ENCODE measurements at regions not wholly inside any gene's neighbourhood (a gene's known extent, or its start where the extent isn't known, plus 50 kb on each side); places are given as distances from the start of the nearest gene placed in this dataset.

- no peak for TF ChIP-seq CTCF (IDR thresholded peaks at IDR 0.05)
- Histone ChIP-seq H3K36me3 (no peaks in the 10 kb centered on the region), H3K27me3 (no peaks in the 10 kb centered on the region), H3K4me3 (no peak overlapping the region), H3K4me1 (peaks cover 0 to 5% of the 10 kb centered on the region in 2 donors), H3K27ac (no peak overlapping the region), H3K9me3 (no peaks in the 10 kb centered on the region)
- no peak for DNase-seq (ENCODE audit: low spot score in 2 of 2)
- intact Hi-C loops (cut with DNase I): loop anchor here (10.0 kb wide), 1 partner anchor 415 kb away; the partner anchor contains the start of gene TMEM164
Measured at GRCh38 chrX:110419512-110419911, 60.9 kb downstream of the RTL9 start.

GRCh38 chrX:110420771-110421499 is 62.3 kb downstream of the RTL9 start:
- intact Hi-C loops (cut with DNase I): no loop called here
- Histone ChIP-seq H3K9me3 (no peaks in the 10 kb centered on the region), H3K27me3 (no peaks in the 10 kb centered on the region), H3K4me1 (peaks cover 0 to 3% of the 10 kb centered on the region in 2 donors), H3K27ac (no peak overlapping the region), H3K36me3 (no peaks in the 10 kb centered on the region), H3K4me3 (no peak overlapping the region)
- no peak for DNase-seq (ENCODE audit: low spot score in 2 of 2)
- TF ChIP-seq CTCF (IDR thresholded peaks at IDR 0.05): no peak

GRCh38 chrX:110421500-110422455 is 63.1 kb downstream of the RTL9 start:
- Histone ChIP-seq H3K27me3 (no peaks in the 10 kb centered on the region), H3K27ac (no peak overlapping the region), H3K36me3 (no peaks in the 10 kb centered on the region), H3K4me1 (no peaks in the 10 kb centered on the region), H3K4me3 (no peak overlapping the region), H3K9me3 (no peaks in the 10 kb centered on the region)
- intact Hi-C loops (cut with DNase I): no loop called here
- no peak for DNase-seq (ENCODE audit: low spot score in 2 of 2)
- TF ChIP-seq CTCF (IDR thresholded peaks at IDR 0.05): no peak

- H3K27me3 ChIP-seq: no peaks in the 10 kb centered on the region
- no peak overlapping the region for H3K4me3 ChIP-seq
- H3K27ac ChIP-seq: no peak overlapping the region
- no peaks in the 10 kb centered on the region for H3K9me3 ChIP-seq
- no peak for DNase-seq (ENCODE audit: low spot score in 2 of 2)
- H3K4me1 ChIP-seq: no peaks in the 10 kb centered on the region
- TF ChIP-seq CTCF (IDR thresholded peaks at IDR 0.05): no peak
- H3K36me3 ChIP-seq: no peaks in the 10 kb centered on the region
- intact Hi-C loops (cut with DNase I): no loop called here
Measured at GRCh38 chrX:110425222-110426154, 66.8 kb downstream of the RTL9 start.

- Histone ChIP-seq H3K27me3 (no peaks in the 10 kb centered on the region), H3K36me3 (no peaks in the 10 kb centered on the region), H3K4me3 (no peak overlapping the region), H3K27ac (no peak overlapping the region), H3K4me1 (no peaks in the 10 kb centered on the region), H3K9me3 (no peaks in the 10 kb centered on the region)
- intact Hi-C loops (cut with DNase I): no loop called here
- TF ChIP-seq CTCF (IDR thresholded peaks at IDR 0.05): no peak
- DNase-seq (ENCODE audit: low spot score in 2 of 2): no peak
Measured at GRCh38 chrX:110426155-110426504, 67.5 kb downstream of the RTL9 start.
